22Rv1 (cell line): ENCODE measurements at regions not wholly inside any gene's neighbourhood (a gene's known extent, or its start where the extent isn't known, plus 50 kb on each side); places are given as distances from the start of the nearest gene placed in this dataset.

ENCODE experiments used
- ZFX ChIP-seq: fragments of 450-650 bp; IDR thresholded peaks from 2 replicates; pipeline ENCODE4 v1.6.1; 2017; ENCODE audit warnings: antibody characterized with exemption, borderline replicate concordance
- TF ChIP-seq, protein P1 (sequence below): fragments of 450-650 bp; IDR thresholded peaks from 2 replicates; pipeline ENCODE4 v1.5.1; 2017; ENCODE audit warnings: mild to moderate bottlenecking

DNA sequence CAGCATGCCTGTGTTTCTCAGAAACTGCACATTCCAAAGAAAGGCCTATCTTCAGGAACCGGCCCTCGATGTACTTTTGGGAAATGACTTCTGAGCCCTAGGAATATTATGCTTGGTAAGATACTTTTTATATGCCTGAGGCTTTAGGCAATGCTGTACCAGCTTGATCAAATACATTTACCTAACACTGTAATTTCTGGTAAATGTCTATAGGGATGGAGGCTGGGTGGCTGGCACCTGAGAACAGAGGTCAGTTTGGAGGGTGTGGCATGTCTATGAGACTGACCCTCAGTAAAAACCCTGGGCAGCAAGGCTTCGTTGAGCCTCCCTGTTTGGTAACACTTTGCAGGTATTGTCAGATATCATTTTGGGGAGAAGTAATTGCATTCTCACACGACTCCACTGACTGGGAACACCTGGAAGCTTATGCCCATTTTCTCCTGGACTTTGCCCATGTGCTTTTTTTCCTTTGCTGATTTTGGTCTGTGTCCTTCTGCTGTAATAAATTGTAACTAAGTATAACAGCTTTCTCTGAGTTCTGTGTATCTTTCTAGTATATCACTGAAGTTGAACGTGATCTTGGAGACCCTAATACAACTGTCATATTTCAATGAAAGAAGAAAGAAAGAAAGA, 1339.1 kb downstream of the OLFM4 start:
- TF ChIP-seq, protein P1, sequence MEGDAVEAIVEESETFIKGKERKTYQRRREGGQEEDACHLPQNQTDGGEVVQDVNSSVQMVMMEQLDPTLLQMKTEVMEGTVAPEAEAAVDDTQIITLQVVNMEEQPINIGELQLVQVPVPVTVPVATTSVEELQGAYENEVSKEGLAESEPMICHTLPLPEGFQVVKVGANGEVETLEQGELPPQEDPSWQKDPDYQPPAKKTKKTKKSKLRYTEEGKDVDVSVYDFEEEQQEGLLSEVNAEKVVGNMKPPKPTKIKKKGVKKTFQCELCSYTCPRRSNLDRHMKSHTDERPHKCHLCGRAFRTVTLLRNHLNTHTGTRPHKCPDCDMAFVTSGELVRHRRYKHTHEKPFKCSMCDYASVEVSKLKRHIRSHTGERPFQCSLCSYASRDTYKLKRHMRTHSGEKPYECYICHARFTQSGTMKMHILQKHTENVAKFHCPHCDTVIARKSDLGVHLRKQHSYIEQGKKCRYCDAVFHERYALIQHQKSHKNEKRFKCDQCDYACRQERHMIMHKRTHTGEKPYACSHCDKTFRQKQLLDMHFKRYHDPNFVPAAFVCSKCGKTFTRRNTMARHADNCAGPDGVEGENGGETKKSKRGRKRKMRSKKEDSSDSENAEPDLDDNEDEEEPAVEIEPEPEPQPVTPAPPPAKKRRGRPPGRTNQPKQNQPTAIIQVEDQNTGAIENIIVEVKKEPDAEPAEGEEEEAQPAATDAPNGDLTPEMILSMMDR = no peak
- TF ChIP-seq ZFX = no peak
